Right lobe of liver (tissue), 6 donors: ENCODE measurements at regions not wholly inside any gene's neighbourhood (a gene's known extent, or its start where the extent isn't known, plus 50 kb on each side); places are given as distances from the start of the nearest gene placed in this dataset.

Experiments used
- ATAC-seq, 4 donors: fragments of 200-7000 bp; cut with Tn5 transposase; one replicate each; pipeline ENCODE4 v1.9.1; 2020; ENCODE audit warnings: mild to moderate bottlenecking in 4 of 4, moderate library complexity in 4 of 4
- DNase-seq, 3 donors: peaks; one replicate each; pipeline ENCODE4 v3.0.0-alpha.2; 2020
- H3K27ac ChIP-seq, 3 donors: fragments of 200-600 bp; one replicate each; pipeline ENCODE4 v1.8.0; 2022
- H3K27me3 ChIP-seq, 2 donors: fragments of 200-600 bp; one replicate each; pipeline ENCODE4 v1.8.0; 2022
- H3K36me3 ChIP-seq, 4 donors: fragments of 200-600 bp; sonication (generic) in 1 of 4; one replicate each; pipeline versions ENCODE4 v1.5.1 to v1.8.0; 2017 to 2022; ENCODE audit warnings: control low read depth in 1 of 4
- H3K4me1 ChIP-seq, 4 donors: fragments of 200-600 bp; sonication (generic) in 1 of 4; one replicate each; pipeline versions ENCODE4 v1.5.1 to v1.8.0; 2017 to 2022; ENCODE audit warnings: control low read depth in 1 of 4
- H3K4me3 ChIP-seq, 3 donors: fragments of 200-600 bp; one replicate each; pipeline ENCODE4 v1.8.0; 2022
- H3K9me3 ChIP-seq, 4 donors: fragments of 200-600 bp; sonication (generic) in 1 of 4; one replicate each; pipeline versions ENCODE4 v1.5.1 to v1.8.0; 2017 to 2022; ENCODE audit warnings: control low read depth in 1 of 4
- CTCF ChIP-seq, 4 donors: fragments of 200-600 bp in 3 of 4; fragments of 450-650 bp in 1 of 4; IDR thresholded peaks; one replicate each; pipeline versions ENCODE4 v1.5.1 to v1.8.0; 2016 to 2022; ENCODE audit warnings: antibody characterized with exemption in 4 of 4, mild to moderate bottlenecking in 2 of 4
- POLR2A ChIP-seq: fragments of 450-650 bp; IDR thresholded peaks from one replicate; pipeline ENCODE4 v1.6.1; 2017; ENCODE audit warnings: antibody characterized with exemption, mild to moderate bottlenecking
- WGBS: methylation state at CpG from one replicate; pipeline ENCODE4 v1.1.6; 2018; ENCODE audit warnings: low coverage, low lambda C conversion rate; ENCODE audit not compliant: insufficient coverage; ENCODE audit errors: missing lambda C conversion rate; 5-methylcytosine and 5-hydroxymethylcytosine counted together
- intact Hi-C, 2 donors: fragments of 100-400 bp; cut with DNase I; formaldehyde crosslinking; loops; one replicate each; pipeline versions ENCODE4 v1.11.2 to v1.14.1; 2022
- donor health status: DM: no; HTN: yes; CAD: no.
- donor health status: DM: no; HTN: no; CAD: no.
- donor health status: DM: no; HTN: no; CAD: no.
- donor health status: DM: no; HTN: yes; CAD: no.
- donor health status: DM: no; HTN: yes; CAD: no.

- TF ChIP-seq POLR2A (no peak), CTCF (IDR thresholded peaks at IDR 0.05) (no peak)
- Histone ChIP-seq H3K36me3 (no peaks in the 10 kb centered on the region), H3K9me3 (no peaks in the 10 kb centered on the region), H3K4me1 (peaks cover 0 to 17% (median 8%) of the 10 kb centered on the region in 4 donors), H3K27me3 (no peaks in the 10 kb centered on the region), H3K4me3 (no peak overlapping the region), H3K27ac (no peak overlapping the region)
- no peak for DNase-seq
- WGBS = 39% methylated on average over 6 of the region's 7 CpGs
- no peak for ATAC-seq
- intact Hi-C loops = no loop called here
Measured at GRCh38 chr9:97758334-97758916, 61.3 kb upstream of the XPA start.

- peak; percentile 59 to 72 (median 61) for DNase-seq
Measured at GRCh38 chr9:97759581-97760288, 62.6 kb upstream of the XPA start.

GRCh38 chr9:97761056-97761598, 64.0 kb upstream of the XPA start:
- 57% methylated on average over 6 of the region's 8 CpGs for WGBS
- peak in 1 of 4 donors; percentile 11 for ATAC-seq
- Histone ChIP-seq H3K36me3 (no peaks in the 10 kb centered on the region), H3K4me3 (no peak overlapping the region), H3K27ac (peak overlapping the region in 1 of 3 donors; percentile 90), H3K9me3 (no peaks in the 10 kb centered on the region), H3K4me1 (peaks cover 0 to 17% (median 8%) of the 10 kb centered on the region in 4 donors), H3K27me3 (no peaks in the 10 kb centered on the region)
- no peak for DNase-seq
- no peak for TF ChIP-seq CTCF (IDR thresholded peaks at IDR 0.05)
- TF ChIP-seq POLR2A = no peak
- intact Hi-C loops = no loop called here

More at GRCh38 chr9:97759581-97760288, 62.6 kb upstream of the XPA start:
- Histone ChIP-seq H3K27ac (peak overlapping the region; percentile 85 to 90 (median 86)), H3K4me3 (no peak overlapping the region), H3K9me3 (no peaks in the 10 kb centered on the region), H3K36me3 (no peaks in the 10 kb centered on the region), H3K4me1 (peaks cover 0 to 17% (median 8%) of the 10 kb centered on the region in 4 donors), H3K27me3 (no peaks in the 10 kb centered on the region)
- WGBS = 13% methylated on average over 1 of the region's 5 CpGs
- peak; percentile 95 to 97 (median 97) for ATAC-seq
- TF ChIP-seq POLR2A = peak; percentile 13
- TF ChIP-seq CTCF (IDR thresholded peaks at IDR 0.05) = no peak
- intact Hi-C loops = no loop called here

GRCh38 chr9:97761879-97762278, 64.7 kb upstream of the XPA start:
- H3K4me3 ChIP-seq = no peak overlapping the region
- ATAC-seq = no peak
- TF ChIP-seq CTCF (IDR thresholded peaks at IDR 0.05) (no peak), POLR2A (no peak)
- no peaks in the 10 kb centered on the region for H3K36me3 ChIP-seq
- no peaks in the 10 kb centered on the region for H3K27me3 ChIP-seq
- no peak overlapping the region for H3K27ac ChIP-seq
- no peaks in the 10 kb centered on the region for H3K9me3 ChIP-seq
- WGBS = 82% methylated on average over 7 of the region's 8 CpGs
- peaks cover 0 to 17% (median 8%) of the 10 kb centered on the region in 4 donors for H3K4me1 ChIP-seq
- no peak for DNase-seq
- intact Hi-C loops = no loop called here
